GM19193 (cell line): ENCODE measurements at regions not wholly inside any gene's neighbourhood (a gene's known extent, or its start where the extent isn't known, plus 50 kb on each side); places are given as distances from the start of the nearest gene placed in this dataset.

Source experiments
- POLR2A ChIP-seq: IDR thresholded peaks from 4 replicates; pipeline ENCODE4 v1.6.1; 2011; ENCODE audit not compliant: insufficient read depth, insufficient read length; ENCODE audit errors: extremely low read depth

DNA sequence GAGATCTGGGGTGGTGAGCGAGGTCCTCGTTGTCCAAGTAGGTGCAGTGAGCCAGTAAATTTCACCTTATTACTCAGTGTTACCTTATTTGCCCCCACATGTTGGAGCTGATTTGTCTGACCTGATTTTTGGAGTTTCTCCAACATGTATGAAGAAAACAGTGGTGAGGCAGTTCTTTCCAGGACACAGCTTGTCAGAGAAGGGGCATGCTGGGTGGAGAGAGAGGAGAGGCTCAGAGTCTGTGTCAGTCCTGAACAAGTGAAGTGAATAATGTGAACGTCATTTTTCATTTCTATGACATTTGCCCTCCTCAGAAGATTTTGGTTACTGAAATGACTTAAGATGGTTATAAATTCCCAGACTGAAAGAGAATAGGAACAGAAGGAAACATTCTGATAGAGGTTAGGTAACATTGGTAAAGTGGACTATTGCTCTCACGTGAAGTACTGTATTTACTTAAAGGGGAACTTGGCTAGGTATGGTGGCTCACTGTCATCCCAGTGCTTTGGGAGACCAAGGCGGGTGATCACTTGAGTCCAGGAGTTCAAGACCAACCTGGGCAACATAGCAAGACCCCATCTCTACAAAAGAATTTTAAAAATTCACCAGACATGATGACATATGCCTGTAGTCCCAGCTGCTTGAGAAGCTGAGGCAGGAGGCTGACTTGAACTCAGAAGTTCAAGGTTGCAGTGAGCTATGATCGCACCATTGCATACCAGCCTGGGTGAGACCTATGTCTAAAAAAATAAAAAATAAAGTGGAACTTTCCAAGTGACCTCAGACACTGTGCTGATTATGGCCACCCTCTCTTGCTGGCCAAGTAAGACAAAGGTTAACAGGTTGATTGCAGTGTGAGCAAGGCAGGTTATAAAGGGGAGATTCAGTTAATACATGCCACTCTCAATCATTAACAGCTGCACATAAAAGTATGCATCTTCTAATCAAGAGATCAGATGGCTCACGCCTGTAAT is 184.3 kb downstream of the EDN1 start:
- no peak for TF ChIP-seq POLR2A

DNA sequence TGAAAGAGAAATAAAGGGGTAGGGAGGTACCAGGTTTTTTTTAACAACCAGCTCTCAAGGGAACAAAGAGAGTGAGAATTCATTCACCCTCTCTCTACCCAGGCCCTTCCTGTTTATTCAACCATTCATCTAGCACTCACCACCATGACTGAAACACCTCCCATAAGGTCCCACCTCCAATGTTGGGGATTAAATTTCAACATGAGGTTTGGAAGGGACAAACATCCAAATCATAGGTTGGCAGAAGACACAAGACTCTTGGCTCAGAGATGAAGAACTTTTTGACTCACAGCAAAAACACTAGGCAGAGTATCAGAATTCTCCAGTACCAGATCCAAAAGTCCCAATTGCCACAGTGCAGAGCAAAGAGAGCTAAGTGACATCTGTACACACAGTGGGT is 186.3 kb downstream of the EDN1 start:
- TF ChIP-seq POLR2A: no peak

DNA sequence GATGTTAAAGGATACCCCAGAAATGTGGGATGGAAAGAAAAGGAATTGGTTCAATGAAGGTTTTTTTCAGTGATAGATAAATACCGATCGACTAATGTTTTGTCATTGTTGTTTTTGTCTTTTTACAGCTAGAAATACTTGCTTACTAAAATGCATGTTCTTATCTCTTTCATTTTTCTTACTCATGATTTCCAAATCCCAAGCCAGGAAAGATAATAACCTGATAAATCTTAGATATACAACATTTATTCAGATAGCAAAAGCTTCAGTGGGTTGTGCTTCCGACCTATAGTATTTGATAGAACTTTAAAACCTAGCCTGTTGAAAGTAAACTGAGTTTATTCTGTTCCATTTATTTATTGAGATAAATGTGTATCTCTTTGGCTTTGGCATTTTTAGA is 187.5 kb downstream of the EDN1 start:
- no peak for TF ChIP-seq POLR2A

DNA sequence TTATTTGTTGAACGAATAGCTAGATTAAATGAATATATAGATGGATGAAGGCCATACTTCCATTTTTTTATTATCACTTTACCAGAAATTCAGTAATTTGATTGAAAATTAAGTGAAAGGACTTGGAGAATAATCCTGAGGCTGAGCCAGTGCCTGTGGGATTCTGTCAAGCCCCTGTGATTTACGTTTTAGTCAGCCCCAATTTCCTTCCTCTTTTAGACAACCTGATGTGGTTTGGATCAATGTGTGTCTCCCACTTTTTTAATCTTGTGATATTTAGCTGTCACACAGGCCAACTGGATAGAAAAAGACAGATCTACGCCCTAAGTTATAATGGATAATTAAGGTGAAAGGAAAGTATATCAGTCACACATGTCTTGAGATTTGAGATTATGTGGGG is 188.8 kb downstream of the EDN1 start:
- TF ChIP-seq POLR2A: no peak

DNA sequence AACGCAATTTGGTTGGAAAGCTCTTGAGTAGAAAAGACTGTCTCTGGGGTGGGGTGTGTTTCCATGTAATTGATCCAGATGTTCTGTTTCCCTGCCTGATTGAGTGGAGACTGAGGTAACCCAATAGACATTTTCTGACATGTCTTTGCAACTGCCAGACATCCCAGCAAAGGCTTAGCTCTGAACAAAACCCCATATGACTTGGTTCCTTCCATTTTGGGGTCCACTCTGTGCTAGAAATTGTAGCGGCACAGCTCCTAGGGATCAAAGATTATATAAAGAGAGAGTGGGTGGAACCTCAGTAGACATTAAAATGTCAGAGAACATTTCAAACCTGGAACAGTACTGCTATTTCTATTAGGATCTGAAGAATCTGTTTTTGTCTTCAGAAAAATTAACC is 189.3 kb downstream of the EDN1 start:
- TF ChIP-seq POLR2A: no peak

DNA sequence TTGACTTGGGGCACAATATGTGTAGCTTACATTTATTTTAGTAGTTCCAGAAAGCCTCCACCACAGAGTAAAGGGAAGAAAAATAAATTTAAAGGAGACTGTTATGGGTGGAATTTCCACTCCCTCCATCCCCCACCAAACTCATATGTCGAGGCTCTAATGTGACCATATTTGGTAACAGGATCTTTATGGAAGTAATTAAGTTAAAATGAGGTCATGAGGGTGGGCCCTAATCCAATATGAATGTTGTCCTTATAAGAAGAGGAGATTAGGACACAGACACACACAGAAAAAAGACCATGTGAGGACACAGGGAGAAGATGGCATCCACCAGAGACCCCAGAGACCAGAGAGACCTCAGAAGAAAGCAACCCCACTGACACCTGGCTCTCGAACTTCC is 189.7 kb downstream of the EDN1 start:
- no peak for TF ChIP-seq POLR2A

DNA sequence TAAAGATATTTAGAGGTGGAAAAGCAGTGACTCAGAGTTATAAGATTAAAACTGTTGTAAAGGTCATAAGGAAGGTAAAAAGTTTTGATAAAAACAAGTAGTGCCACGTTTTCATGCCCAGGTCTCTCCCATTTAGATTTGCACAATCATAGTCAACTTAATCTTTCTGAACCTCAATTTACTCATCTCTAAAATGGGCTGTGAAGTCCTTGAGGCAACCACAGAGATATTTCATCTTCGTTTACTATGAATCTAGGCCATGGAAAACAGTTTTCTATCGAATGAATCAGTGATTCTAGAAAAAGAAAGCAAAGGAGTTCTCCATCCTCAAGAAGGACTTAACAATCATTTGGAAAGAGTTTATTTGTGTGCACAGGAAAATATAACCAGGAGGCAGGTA is 190.2 kb downstream of the EDN1 start:
- TF ChIP-seq POLR2A: no peak

DNA sequence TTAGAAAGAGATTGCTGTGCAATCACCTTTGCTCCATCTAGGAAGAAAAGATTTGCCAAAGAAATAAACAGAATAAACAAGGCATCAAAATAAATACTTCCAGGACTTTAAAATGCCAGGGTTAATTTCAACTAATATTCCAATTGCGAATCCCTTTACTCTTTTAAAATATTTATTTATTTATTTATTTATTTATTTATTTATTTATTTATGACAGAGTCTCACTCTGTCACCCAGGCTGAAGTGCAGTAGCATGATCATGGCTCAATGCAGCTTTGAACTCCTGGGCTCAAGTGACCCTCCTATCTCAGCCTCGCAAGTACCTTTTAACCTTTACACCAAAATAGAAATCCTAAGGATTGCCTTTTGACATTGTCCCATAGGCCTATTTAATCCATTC is 191.1 kb downstream of the EDN1 start:
- no peak for TF ChIP-seq POLR2A

DNA sequence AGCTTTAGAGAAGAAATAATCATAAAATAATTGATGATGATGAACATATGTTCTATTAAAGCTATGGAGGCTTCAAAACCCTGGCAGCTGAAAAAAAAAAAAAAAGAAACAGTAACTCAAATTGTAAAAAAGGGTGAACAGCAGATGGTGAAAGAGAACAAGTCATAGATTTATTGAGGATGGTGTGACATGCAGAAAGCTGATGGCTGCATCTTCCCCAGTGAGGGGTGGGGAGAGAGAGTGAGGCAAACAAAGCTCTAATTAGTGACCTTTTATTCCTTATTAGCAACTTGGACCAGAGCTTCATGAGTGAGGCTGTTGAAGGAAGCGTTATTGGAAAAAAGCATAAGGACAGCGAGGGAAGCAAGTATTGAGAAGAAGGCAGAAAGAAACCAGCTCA is 191.7 kb downstream of the EDN1 start:
- TF ChIP-seq POLR2A: no peak

DNA sequence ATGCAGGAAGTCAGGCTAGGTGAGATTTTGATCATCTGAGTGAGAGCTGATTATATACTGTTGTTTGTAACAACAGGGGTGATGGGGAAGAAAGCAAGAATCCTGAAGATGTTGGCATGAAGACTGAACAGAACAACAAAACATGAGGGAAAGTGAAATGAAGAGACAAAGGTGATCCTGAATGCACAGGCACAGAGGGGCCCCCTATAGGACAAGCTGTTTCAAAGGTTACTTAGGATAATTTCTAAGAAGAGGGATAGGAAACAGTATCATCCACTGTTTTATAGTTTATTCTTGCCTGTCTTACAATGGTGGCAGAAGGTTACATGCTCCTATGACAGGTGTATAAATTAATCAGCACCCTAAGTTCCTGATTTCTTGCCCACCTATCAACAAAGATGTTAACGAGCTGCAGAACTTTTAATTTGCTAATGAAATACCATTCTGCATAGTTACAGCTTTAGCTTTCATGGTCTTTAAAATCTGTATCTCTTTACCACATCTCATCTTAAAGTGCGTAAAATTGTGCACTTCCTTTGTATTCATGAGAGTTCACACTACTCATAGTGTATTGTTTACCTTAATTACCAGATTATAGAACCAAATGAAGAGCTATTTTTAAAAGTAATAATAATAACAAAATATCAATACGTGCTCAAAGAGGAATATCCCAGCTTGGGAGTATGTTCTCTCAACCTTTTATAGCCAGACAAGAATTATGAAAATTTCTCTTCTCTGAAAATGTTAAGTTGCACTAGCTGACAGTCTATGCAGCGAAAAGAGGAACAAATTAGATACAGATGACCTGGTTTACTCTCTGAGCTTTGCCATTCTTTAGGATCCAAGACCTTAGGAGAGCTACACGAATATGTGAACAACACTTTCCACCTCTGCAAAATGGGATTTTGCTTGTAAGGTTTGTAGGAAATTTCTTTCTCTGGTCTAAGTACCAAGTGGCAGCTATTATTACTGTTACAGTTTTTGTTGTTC is 192.5 kb downstream of the EDN1 start:
- no peak for TF ChIP-seq POLR2A

DNA sequence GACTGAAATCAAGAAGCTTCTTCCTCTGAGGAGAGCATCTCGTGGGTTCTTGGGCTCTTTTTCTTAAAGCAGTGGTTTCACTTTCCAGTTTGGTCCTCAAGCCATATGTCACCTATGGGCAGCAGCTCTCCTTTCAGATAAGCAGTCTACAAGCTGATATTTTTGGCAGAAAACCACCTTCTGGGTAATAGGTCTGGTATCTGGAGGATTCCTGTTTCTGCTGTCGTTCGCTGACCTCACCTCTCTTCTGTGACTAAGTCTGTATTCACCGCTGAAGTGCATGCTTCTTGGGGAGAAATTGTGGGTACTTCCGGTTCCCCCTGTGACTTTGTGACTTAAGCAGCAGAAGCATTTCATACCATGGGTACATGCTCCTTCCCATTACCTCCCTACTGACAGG is 193.6 kb downstream of the EDN1 start:
- no peak for TF ChIP-seq POLR2A

DNA sequence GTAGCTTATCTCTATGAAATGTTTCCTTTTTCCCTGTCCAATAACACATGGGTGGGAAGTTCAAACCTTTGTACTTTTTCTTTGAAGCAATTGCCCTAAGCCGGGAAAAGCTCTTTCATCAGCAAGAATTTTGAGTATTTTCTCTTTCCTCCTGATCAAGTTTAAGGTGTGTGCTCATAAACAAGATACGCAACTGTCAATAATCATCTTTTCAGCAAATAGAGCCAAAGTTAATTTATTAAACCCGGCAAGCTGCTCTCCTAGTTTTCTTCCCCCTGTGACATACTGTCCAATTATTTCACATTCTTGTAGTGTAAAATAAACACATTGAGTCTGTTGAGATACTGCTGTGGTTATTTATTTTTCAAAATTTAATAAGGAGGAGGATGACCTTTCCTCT is 194.4 kb downstream of the EDN1 start:
- TF ChIP-seq POLR2A: no peak

DNA sequence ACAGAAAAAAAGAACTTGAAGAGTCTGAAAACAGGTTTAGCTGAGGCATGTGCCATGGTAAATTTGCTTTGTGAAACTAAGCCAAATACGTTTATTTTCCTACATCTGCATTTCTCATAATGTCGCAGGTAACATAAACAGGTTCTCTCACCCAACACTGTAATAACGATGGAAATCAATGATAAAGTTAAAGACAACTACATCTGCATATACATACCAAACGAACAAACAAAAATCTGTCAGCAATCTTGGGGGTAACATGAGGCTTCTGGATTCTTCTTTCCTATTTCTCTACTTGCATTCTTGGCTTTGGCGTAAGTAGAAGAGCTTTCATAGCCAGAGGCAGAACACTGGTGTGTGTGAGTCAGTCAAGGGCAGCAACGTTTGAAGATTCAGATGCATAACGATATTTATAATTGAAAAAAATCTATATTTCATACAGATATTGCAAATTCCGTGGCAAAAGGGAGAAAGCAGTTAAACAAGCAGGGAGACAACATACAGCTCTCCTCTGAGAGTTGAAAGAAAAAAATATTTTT is 195.1 kb downstream of the EDN1 start:
- no peak for TF ChIP-seq POLR2A

DNA sequence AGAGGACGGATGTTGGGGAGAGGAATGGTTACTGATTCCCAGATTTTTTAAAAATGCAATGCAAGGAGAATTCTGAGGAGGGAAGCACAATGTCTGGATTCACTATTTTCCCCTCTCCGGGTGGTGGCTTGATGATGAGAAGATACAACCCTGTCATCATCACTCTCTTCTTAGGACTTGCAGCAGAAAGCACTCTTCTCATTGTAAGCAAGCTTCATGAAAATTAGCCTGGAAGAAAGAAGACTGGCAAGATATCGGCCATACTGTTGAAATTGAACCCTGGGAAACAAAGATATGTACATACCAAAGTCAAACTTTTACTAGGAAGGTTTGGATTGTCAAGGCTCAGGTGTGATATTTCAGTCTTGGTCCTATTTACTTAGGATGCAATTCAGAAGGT is 195.7 kb downstream of the EDN1 start:
- TF ChIP-seq POLR2A: no peak

DNA sequence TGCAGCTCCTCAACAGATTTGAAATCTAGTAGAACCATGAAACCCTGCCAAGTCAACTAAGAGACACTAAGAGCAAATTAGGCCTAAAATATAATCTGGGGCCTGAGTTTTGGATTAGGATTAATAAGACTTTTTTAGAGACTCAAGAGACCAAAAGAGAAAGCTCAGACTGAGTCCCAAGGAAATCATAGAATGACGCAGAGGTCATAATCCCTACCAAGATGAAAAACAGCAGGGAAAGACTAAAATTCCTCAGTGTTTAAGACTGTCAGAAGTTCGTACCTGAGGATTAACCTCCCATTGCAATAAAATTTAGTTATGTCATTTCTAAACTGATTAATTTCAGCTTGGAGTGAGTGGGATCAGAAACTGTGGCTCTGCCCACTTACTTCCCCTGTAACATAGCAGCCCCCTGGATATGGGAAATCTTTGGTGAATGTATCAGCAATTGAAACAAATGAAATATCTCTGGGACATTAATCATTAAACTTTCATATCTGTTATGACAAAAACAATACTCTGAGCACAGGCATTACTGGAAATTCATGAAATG is 200.3 kb downstream of the EDN1 start:
- no peak for TF ChIP-seq POLR2A
